DND-41 (cell line): ENCODE measurements at regions not wholly inside any gene's neighbourhood (a gene's known extent, or its start where the extent isn't known, plus 50 kb on each side); places are given as distances from the start of the nearest gene placed in this dataset.

ENCODE experiments used
- CTCF ChIP-seq: IDR thresholded peaks from 2 replicates; pipeline ENCODE4 v1.5.1; 2012; ENCODE audit warnings: borderline replicate concordance, low read length, moderate library complexity, mild to moderate bottlenecking; ENCODE audit not compliant: poor library complexity, severe bottlenecking; ENCODE audit errors: extremely low read depth
- EZH2 ChIP-seq: IDR thresholded peaks from 3 replicates; pipeline ENCODE4 v1.6.1; 2012; ENCODE audit warnings: borderline replicate concordance, low read depth, mild to moderate bottlenecking, moderate library complexity, low read length, inconsistent platforms; ENCODE audit not compliant: severe bottlenecking

GRCh38 chr7:63096141-63096540 is 902.5 kb upstream of the ZNF722 start:
- TF ChIP-seq CTCF (no peak), EZH2 (no peak)
